T-cell (primary cell): ENCODE measurements at regions not wholly inside any gene's neighbourhood (a gene's known extent, or its start where the extent isn't known, plus 50 kb on each side); places are given as distances from the start of the nearest gene placed in this dataset.

ENCODE experiments used
- ATAC-seq, 4 experiments: fragments of 200-7000 bp in 3 of 4; fragments of 150-1000 bp in 1 of 4; cut with Tn5 transposase; replicated peaks in 1 of 4; 1 replicate in 3 of 4; 2 replicates in 1 of 4; pipeline ENCODE4 v1.10.0; 2021; ENCODE audit warnings: moderate library complexity in 3 of 4, mild to moderate bottlenecking in 2 of 4, moderate number of reproducible peaks in 1 of 4
- CTCF ChIA-PET, 2 donors: fragments of 300-600 bp; sonication (Branson Sonifier 250); formaldehyde crosslinking; loops; one replicate each; lab custom pipeline; 2022; ENCODE audit warnings: antibody characterized with exemption in 2 of 2; lab: Charles Lee
- POLR2A ChIA-PET, 2 donors: fragments of 300-600 bp; sonication (Branson Sonifier 250); formaldehyde crosslinking; loops; one replicate each; lab custom pipeline; 2022; ENCODE audit warnings: antibody characterized with exemption in 2 of 2; lab: Charles Lee
- DNase-seq, 35 experiments: peaks; one replicate each; pipeline versions ENCODE4 v3.0.0 to v3.0.0-alpha.2; 2013 to 2023
- H3K27ac ChIP-seq: one replicate; pipeline ENCODE4 v1.5.1; 2013; ENCODE audit warnings: low read length
- H3K27me3 ChIP-seq, 2 experiments: replicated peaks in 1 of 2; 1 replicate in 1 of 2; 2 replicates in 1 of 2; pipeline versions ENCODE4 v1.6.1 to v1.7.0; 2013; ENCODE audit warnings: low read length in 1 of 2, mixed read lengths in 1 of 2; ENCODE audit not compliant: control insufficient read depth in 2 of 2, insufficient read depth in 2 of 2; ENCODE audit errors: extremely low read depth in 1 of 2
- H3K36me3 ChIP-seq, 2 donors: 1 replicate in 1 of 2; 2 replicates in 1 of 2; pipeline versions ENCODE4 v1.6.1 to v1.7.0; 2013; ENCODE audit warnings: low read length in 1 of 2; ENCODE audit not compliant: control insufficient read depth in 2 of 2, insufficient read depth in 1 of 2; ENCODE audit errors: extremely low read depth in 1 of 2
- H3K4me1 ChIP-seq, 2 experiments: 1 replicate in 1 of 2; 2 replicates in 1 of 2; pipeline versions ENCODE4 v1.6.1 to v1.7.0; 2013; ENCODE audit warnings: low read length in 2 of 2, mixed read lengths in 1 of 2; ENCODE audit not compliant: insufficient read depth in 2 of 2, control insufficient read depth in 1 of 2; ENCODE audit errors: extremely low read depth in 1 of 2
- H3K4me3 ChIP-seq, 2 donors: 1 replicate in 1 of 2; 2 replicates in 1 of 2; pipeline versions ENCODE4 v1.5.1 to v1.7.0; 2013; ENCODE audit warnings: mild to moderate bottlenecking in 2 of 2, low read length in 1 of 2, moderate library complexity in 1 of 2; ENCODE audit not compliant: control insufficient read depth in 1 of 2; ENCODE audit errors: extremely low read depth in 1 of 2
- H3K9me3 ChIP-seq: 2 replicates; pipeline ENCODE4 v1.7.0; 2013
- H3K27ac Mint-ChIP-seq, 2 donors: one replicate each; pipeline ENCODE4 v1.8.0; 2020 to 2021; ENCODE audit warnings: mild to moderate bottlenecking in 2 of 2, mixed read lengths in 2 of 2
- H3K27me3 Mint-ChIP-seq, 2 donors: one replicate each; pipeline ENCODE4 v1.8.0; 2021 to 2022; ENCODE audit warnings: mixed read lengths in 2 of 2
- H3K36me3 Mint-ChIP-seq: one replicate; pipeline ENCODE4 v1.8.0; 2021; ENCODE audit warnings: mixed read lengths
- H3K4me1 Mint-ChIP-seq, 3 donors: one replicate each; pipeline ENCODE4 v1.8.0; 2020 to 2022; ENCODE audit warnings: mixed read lengths in 3 of 3, mild to moderate bottlenecking in 1 of 3
- H3K4me3 Mint-ChIP-seq, 3 donors: one replicate each; pipeline ENCODE4 v1.8.0; 2020 to 2022; ENCODE audit warnings: mild to moderate bottlenecking in 3 of 3, mixed read lengths in 3 of 3, moderate library complexity in 3 of 3
- H3K9me3 Mint-ChIP-seq, 3 donors: one replicate each; pipeline ENCODE4 v1.8.0; 2020 to 2022; ENCODE audit warnings: mixed read lengths in 3 of 3
- WGBS: methylation state at CpG from one replicate; pipeline ENCODE4 v1.1.5; 2013; ENCODE audit warnings: missing lambda C conversion rate; ENCODE audit not compliant: insufficient coverage; 5-methylcytosine and 5-hydroxymethylcytosine counted together

GRCh38 chr3:127037021-127037400 is 54.1 kb downstream of the PLXNA1 start:
- CTCF ChIA-PET = no interaction called here

DNA sequence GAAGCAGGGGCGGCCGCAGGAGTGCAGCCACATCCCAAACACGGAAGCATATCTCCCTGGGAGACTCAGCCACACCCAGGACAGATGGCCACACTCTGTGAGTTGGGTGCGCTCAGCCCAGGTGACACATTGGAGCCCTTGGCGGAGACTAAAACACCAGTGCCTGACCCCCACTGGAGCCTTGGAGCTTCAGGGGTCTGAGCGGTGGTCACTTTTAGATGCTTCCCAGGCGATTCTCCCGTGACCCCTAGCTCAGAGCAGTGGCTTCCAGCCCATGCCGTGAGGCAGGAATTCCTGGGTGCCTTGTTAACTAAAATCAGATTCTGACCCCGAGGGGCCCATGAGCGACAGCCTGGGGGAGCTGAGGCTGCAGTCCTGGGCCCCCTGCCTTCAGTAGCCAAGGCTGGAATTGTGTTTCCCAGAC is 54.5 kb downstream of the PLXNA1 start:
- WGBS = 89% methylated on average over 11 of the region's 11 CpGs
- peaks cover 10% of the 10 kb centered on the region for H3K36me3 Mint-ChIP-seq
- DNase-seq (no peak), ATAC-seq (no peak)
- no peak overlapping the region for H3K4me3 Mint-ChIP-seq
- Histone ChIP-seq H3K27ac (no peak overlapping the region), H3K27me3 (peaks cover 0 to 5% of the 10 kb centered on the region in 2 experiments), H3K36me3 (peaks cover 0 to 2% of the 10 kb centered on the region in 2 donors), H3K9me3 (no peaks in the 10 kb centered on the region), H3K4me1 (no peaks in the 10 kb centered on the region), H3K4me3 (no peak overlapping the region)
- CTCF ChIA-PET = no interaction called here
- no peaks in the 10 kb centered on the region for H3K9me3 Mint-ChIP-seq
- H3K4me1 Mint-ChIP-seq = no peaks in the 10 kb centered on the region
- no peak overlapping the region for H3K27ac Mint-ChIP-seq
- H3K27me3 Mint-ChIP-seq = peaks cover 0 to 1% of the 10 kb centered on the region in 2 donors
- POLR2A ChIA-PET = no interaction called here

More at GRCh38 chr3:127037021-127037400, 54.1 kb downstream of the PLXNA1 start:
- Histone ChIP-seq H3K36me3 (peaks cover 0 to 2% of the 10 kb centered on the region in 2 donors), H3K9me3 (no peaks in the 10 kb centered on the region), H3K27ac (no peak overlapping the region), H3K4me3 (no peak overlapping the region), H3K27me3 (peaks cover 0 to 5% of the 10 kb centered on the region in 2 experiments), H3K4me1 (no peaks in the 10 kb centered on the region)
- Mint-ChIP-seq H3K4me1 (no peaks in the 10 kb centered on the region), H3K4me3 (no peak overlapping the region), H3K27ac (no peak overlapping the region), H3K36me3 (peaks cover 10% of the 10 kb centered on the region), H3K9me3 (no peaks in the 10 kb centered on the region), H3K27me3 (peaks cover 0 to 1% of the 10 kb centered on the region in 2 donors)
- 94% methylated on average over 7 of the region's 16 CpGs for WGBS
- POLR2A ChIA-PET = no interaction called here
- no peak for ATAC-seq
- DNase-seq = no peak

- Mint-ChIP-seq H3K4me3 (no peak overlapping the region), H3K9me3 (no peaks in the 10 kb centered on the region), H3K27me3 (peaks cover 0 to 1% of the 10 kb centered on the region in 2 donors), H3K4me1 (no peaks in the 10 kb centered on the region), H3K36me3 (peaks cover 7% of the 10 kb centered on the region), H3K27ac (no peak overlapping the region)
- 69% methylated on average over 9 of the region's 10 CpGs for WGBS
- ChIA-PET POLR2A (no interaction called here), CTCF (no interaction called here)
- Histone ChIP-seq H3K36me3 (no peaks in the 10 kb centered on the region), H3K4me3 (no peak overlapping the region), H3K4me1 (no peaks in the 10 kb centered on the region), H3K27me3 (peaks cover 0 to 11% of the 10 kb centered on the region in 2 experiments), H3K9me3 (no peaks in the 10 kb centered on the region), H3K27ac (no peak overlapping the region)
- no peak for DNase-seq
- no peak for ATAC-seq
Observed at GRCh38 chr3:127037971-127038446, 55.1 kb downstream of the PLXNA1 start.

GRCh38 chr3:127038466-127038865 is 55.6 kb downstream of the PLXNA1 start:
- H3K27me3 ChIP-seq = peaks cover 0 to 11% of the 10 kb centered on the region in 2 experiments
- ChIA-PET CTCF (no interaction called here), POLR2A (no interaction called here)
- H3K9me3 Mint-ChIP-seq = no peaks in the 10 kb centered on the region
- H3K27ac ChIP-seq = no peak overlapping the region
- H3K36me3 Mint-ChIP-seq = peaks cover 6% of the 10 kb centered on the region
- H3K4me3 Mint-ChIP-seq = no peak overlapping the region
- no peak overlapping the region for H3K4me3 ChIP-seq
- H3K9me3 ChIP-seq = no peaks in the 10 kb centered on the region
- H3K27ac Mint-ChIP-seq = no peak overlapping the region
- no peaks in the 10 kb centered on the region for H3K4me1 Mint-ChIP-seq
- H3K36me3 ChIP-seq = no peaks in the 10 kb centered on the region
- H3K27me3 Mint-ChIP-seq = peaks cover 0 to 1% of the 10 kb centered on the region in 2 donors
- 96% methylated on average over 12 of the region's 14 CpGs for WGBS
- DNase-seq (no peak), ATAC-seq (no peak)
- no peaks in the 10 kb centered on the region for H3K4me1 ChIP-seq

GRCh38 chr3:127038923-127039581 is 56.1 kb downstream of the PLXNA1 start:
- ATAC-seq (no peak), DNase-seq (no peak)
- Histone ChIP-seq H3K4me1 (no peaks in the 10 kb centered on the region), H3K27ac (no peak overlapping the region), H3K36me3 (no peaks in the 10 kb centered on the region), H3K9me3 (no peaks in the 10 kb centered on the region), H3K4me3 (no peak overlapping the region), H3K27me3 (peaks cover 0 to 11% of the 10 kb centered on the region in 2 experiments)
- Mint-ChIP-seq H3K9me3 (no peaks in the 10 kb centered on the region), H3K36me3 (peaks cover 4% of the 10 kb centered on the region), H3K4me1 (no peaks in the 10 kb centered on the region), H3K27me3 (peaks cover 0 to 1% of the 10 kb centered on the region in 2 donors), H3K27ac (no peak overlapping the region), H3K4me3 (no peak overlapping the region)
- POLR2A ChIA-PET = no interaction called here
- WGBS = 82% methylated on average over 10 of the region's 12 CpGs
- CTCF ChIA-PET = no interaction called here

DNA sequence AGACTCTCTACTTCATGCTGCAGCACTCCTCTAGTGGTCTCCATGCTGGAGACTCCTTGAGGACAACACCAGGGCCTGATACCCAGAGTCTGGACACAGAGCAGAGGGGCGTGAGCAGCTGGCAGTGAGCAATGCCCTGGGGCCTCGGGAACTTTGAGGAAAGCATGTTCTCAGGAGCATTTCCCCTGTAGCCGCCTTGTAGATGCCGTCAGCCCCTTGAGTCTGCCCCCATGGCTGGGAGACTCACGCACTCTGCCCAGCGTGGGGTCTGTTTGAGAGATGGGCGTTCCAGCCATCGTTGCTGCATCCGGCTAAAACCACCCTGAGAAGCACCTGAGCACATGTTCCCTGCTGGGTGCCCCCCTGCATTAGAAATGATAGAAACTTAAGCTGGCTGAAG is 56.8 kb downstream of the PLXNA1 start:
- CTCF ChIA-PET = no interaction called here
- H3K27me3 ChIP-seq = peaks cover 0 to 11% of the 10 kb centered on the region in 2 experiments
- no peak for DNase-seq

More for the DNA sequence above, 56.8 kb downstream of the PLXNA1 start:
- peaks cover 4% of the 10 kb centered on the region for H3K36me3 Mint-ChIP-seq
- POLR2A ChIA-PET = no interaction called here
- H3K36me3 ChIP-seq = no peaks in the 10 kb centered on the region
- WGBS = 77% methylated on average over 9 of the region's 9 CpGs
- no peaks in the 10 kb centered on the region for H3K4me1 ChIP-seq
- ATAC-seq = no peak
- peaks cover 0 to 4% of the 10 kb centered on the region in 2 donors for H3K27me3 Mint-ChIP-seq
- no peaks in the 10 kb centered on the region for H3K9me3 Mint-ChIP-seq
- H3K4me3 Mint-ChIP-seq = no peak overlapping the region
- H3K9me3 ChIP-seq = no peaks in the 10 kb centered on the region
- no peaks in the 10 kb centered on the region for H3K4me1 Mint-ChIP-seq
- no peak overlapping the region for H3K27ac Mint-ChIP-seq
- H3K4me3 ChIP-seq = no peak overlapping the region
- no peak overlapping the region for H3K27ac ChIP-seq
